Esophagus muscularis mucosa (tissue), 4 donors: ENCODE measurements at regions not wholly inside any gene's neighbourhood (a gene's known extent, or its start where the extent isn't known, plus 50 kb on each side); places are given as distances from the start of the nearest gene placed in this dataset.

Experiments used
- DNase-seq: peaks from one replicate; pipeline ENCODE4 v3.0.0-alpha.2; 2017; ENCODE audit errors: extremely low spot score
- H3K27ac ChIP-seq, 4 donors: fragments of 200-600 bp; sonication (generic); replicated peaks in 1 of 4; 1 replicate in 3 of 4; 2 replicates in 1 of 4; pipeline ENCODE4 v1.5.1; 2016 to 2019; ENCODE audit warnings: mild to moderate bottlenecking in 1 of 4
- H3K27me3 ChIP-seq, 4 donors: fragments of 200-600 bp; sonication (generic); one replicate each; pipeline versions ENCODE4 v1.5.1 to v1.6.0; 2016 to 2019
- H3K36me3 ChIP-seq, 4 donors: fragments of 200-600 bp; sonication (generic); one replicate each; pipeline ENCODE4 v1.5.1; 2016 to 2019
- H3K4me1 ChIP-seq, 4 donors: fragments of 200-600 bp; sonication (generic); one replicate each; pipeline ENCODE4 v1.5.1; 2016 to 2019
- H3K4me3 ChIP-seq, 4 donors: fragments of 200-600 bp; sonication (generic); 1 replicate in 2 of 4; 2 replicates in 2 of 4; pipeline ENCODE4 v1.5.1; 2016 to 2019; ENCODE audit warnings: mild to moderate bottlenecking in 4 of 4, moderate library complexity in 1 of 4
- H3K9me3 ChIP-seq, 4 donors: fragments of 200-600 bp; sonication (generic); 1 replicate in 3 of 4; 2 replicates in 1 of 4; pipeline ENCODE4 v1.5.1; 2016 to 2019
- CTCF ChIP-seq, 3 experiments: fragments of 200-600 bp in 2 of 3; fragments of 450-650 bp in 1 of 3; sonication (generic) in 2 of 3; IDR thresholded peaks; one replicate each; pipeline ENCODE4 v1.5.1; 2017 to 2019; ENCODE audit warnings: antibody characterized with exemption in 3 of 3, mild to moderate bottlenecking in 2 of 3, moderate library complexity in 1 of 3
- EP300 ChIP-seq: sonication (generic); formaldehyde crosslinking; IDR thresholded peaks from one replicate; pipeline ENCODE4 v1.6.1; 2017; ENCODE audit warnings: antibody characterized with exemption
- POLR2A ChIP-seq: fragments of 450-650 bp; IDR thresholded peaks from one replicate; pipeline ENCODE4 v1.6.1; 2017; ENCODE audit warnings: antibody characterized with exemption, moderate library complexity, mild to moderate bottlenecking, low read depth
- POLR2AphosphoS5 ChIP-seq, 2 donors: sonication (generic); formaldehyde crosslinking; IDR thresholded peaks; one replicate each; pipeline ENCODE4 v1.6.1; 2017; ENCODE audit warnings: antibody characterized with exemption in 2 of 2
- WGBS: methylation state at CpG from one replicate; pipeline ENCODE4 v1.1.5; 2018; 5-methylcytosine and 5-hydroxymethylcytosine counted together
- intact Hi-C: fragments of 100-400 bp; cut with DNase I; formaldehyde crosslinking; loops from one replicate; pipeline ENCODE4 v1.15.1; 2023

- 74% methylated on average over 5 of the region's 5 CpGs for WGBS
- Histone ChIP-seq H3K4me3 (no peak overlapping the region), H3K9me3 (no peaks in the 10 kb centered on the region), H3K36me3 (no peaks in the 10 kb centered on the region), H3K27me3 (no peaks in the 10 kb centered on the region), H3K27ac (no peak overlapping the region), H3K4me1 (no peaks in the 10 kb centered on the region)
- no peak for DNase-seq
- intact Hi-C loops = no loop called here
- no peak for TF ChIP-seq POLR2A
- no peak for TF ChIP-seq EP300
- no peak for TF ChIP-seq CTCF (IDR thresholded peaks at IDR 0.05)
- no peak for TF ChIP-seq POLR2AphosphoS5 (IDR thresholded peaks at IDR 0.05)
Measured at GRCh38 chr6:67886036-67886707, 748.9 kb upstream of the ADGRB3 start.

DNA sequence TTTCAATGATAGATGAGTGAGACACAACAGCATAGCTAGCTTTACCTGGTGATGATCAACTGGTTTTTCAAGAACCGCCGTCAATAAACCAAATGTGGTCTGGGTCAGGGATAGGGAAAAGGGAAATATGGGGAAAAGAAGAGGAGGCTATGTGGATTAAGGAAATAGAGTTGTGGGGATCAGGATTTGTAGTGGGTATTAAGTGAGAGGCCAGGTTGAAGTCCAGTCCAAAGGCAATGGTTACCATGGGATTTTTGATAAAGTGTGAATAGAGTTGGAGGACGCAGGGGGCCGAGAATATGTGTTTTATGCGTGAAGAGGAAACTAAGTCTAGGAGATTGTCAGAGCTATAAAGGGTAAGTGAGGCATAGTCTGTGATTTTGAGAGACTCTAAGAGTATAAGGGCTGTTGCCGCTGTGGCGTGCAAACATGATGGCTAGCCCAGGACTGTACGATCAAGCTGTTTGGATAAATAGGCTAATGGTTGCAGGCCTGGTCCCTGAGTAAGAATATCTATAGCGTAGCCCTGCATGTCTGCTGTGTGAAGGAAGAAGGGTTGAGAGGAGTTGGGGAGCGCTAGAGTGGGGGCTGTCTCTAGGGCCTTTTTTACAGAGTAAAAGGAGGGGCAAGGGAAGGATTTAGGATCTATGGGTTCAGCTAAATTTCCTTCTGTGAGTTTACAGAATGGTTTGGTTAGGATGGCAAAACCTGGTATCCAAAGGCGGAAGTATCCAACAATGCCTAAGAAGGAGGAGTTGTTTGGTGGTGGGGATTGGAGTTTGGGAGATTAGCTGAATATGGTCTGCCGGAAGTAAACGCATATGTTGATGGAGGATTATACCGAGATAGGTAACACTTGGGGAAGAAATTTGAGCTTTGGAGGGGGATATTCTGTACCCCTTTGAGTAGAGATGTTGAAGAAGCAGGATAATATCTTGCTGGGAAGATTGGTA is 749.7 kb upstream of the ADGRB3 start:
- no peak for DNase-seq
- no peaks in the 10 kb centered on the region for H3K9me3 ChIP-seq
- intact Hi-C loops = no loop called here
- H3K4me3 ChIP-seq = no peak overlapping the region
- WGBS = 90% methylated on average over 14 of the region's 14 CpGs
- H3K27me3 ChIP-seq = no peaks in the 10 kb centered on the region
- H3K27ac ChIP-seq = no peak overlapping the region
- no peaks in the 10 kb centered on the region for H3K36me3 ChIP-seq
- TF ChIP-seq EP300 = no peak
- TF ChIP-seq POLR2AphosphoS5 (IDR thresholded peaks at IDR 0.05) = no peak
- no peak for TF ChIP-seq POLR2A
- TF ChIP-seq CTCF (IDR thresholded peaks at IDR 0.05) = no peak
- H3K4me1 ChIP-seq = no peaks in the 10 kb centered on the region

GRCh38 chr6:67884442-67884841 is 750.6 kb upstream of the ADGRB3 start:
- Histone ChIP-seq H3K27me3 (no peaks in the 10 kb centered on the region), H3K9me3 (no peaks in the 10 kb centered on the region), H3K4me3 (no peak overlapping the region), H3K4me1 (no peaks in the 10 kb centered on the region), H3K36me3 (no peaks in the 10 kb centered on the region), H3K27ac (no peak overlapping the region)
- intact Hi-C loops = no loop called here
- TF ChIP-seq POLR2A (no peak), POLR2AphosphoS5 (IDR thresholded peaks at IDR 0.05) (no peak), EP300 (no peak), CTCF (IDR thresholded peaks at IDR 0.05) (no peak)
- WGBS = 83% methylated on average over 8 of the region's 8 CpGs
- DNase-seq = no peak

- H3K36me3 ChIP-seq = no peaks in the 10 kb centered on the region
- no peaks in the 10 kb centered on the region for H3K27me3 ChIP-seq
- H3K4me3 ChIP-seq = no peak overlapping the region
- H3K27ac ChIP-seq = no peak overlapping the region
- WGBS = 92% methylated on average over 11 of the region's 11 CpGs
- TF ChIP-seq EP300 = no peak
- no peak for DNase-seq
- intact Hi-C loops = no loop called here
- peaks cover 0 to 4% (median 0%) of the 10 kb centered on the region in 4 donors for H3K9me3 ChIP-seq
- no peaks in the 10 kb centered on the region for H3K4me1 ChIP-seq
Measured at GRCh38 chr6:67883500-67884366, 751.3 kb upstream of the ADGRB3 start.
